ENCODE measurements at regions not wholly inside any gene's neighbourhood (a gene's known extent, or its start where the extent isn't known, plus 50 kb on each side); places are given as distances from the start of the nearest gene placed in this dataset.

DNA sequence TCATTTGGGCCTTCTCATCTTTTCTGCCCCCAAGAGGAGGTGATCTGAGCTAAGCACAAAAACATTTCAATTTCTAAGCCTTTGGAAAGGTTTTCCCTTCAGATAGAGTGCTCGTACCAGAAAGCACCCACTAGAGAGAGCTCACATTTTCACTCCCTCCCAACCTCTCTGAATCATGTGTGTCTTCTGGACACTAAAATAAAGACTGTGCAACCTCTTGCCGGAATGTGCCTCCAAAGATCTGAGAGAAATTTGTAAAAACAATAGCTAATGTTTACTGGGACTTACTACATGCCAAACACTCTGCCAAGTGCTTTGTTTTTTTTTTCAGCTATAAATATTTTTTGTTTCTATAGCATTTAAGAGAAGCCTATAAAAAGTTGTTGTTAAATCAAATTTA is 120.6 kb upstream of the LNX1 start:
- TF ChIP-seq CTCF (IDR thresholded peaks at IDR 0.05; ENCODE audit: insufficient read depth, low read length) (no peak), SPI1 (IDR thresholded peaks at IDR 0.05; ENCODE audit: borderline replicate concordance, low read depth) (no peak)
